Stomach (tissue), 8 donors: ENCODE measurements at regions not wholly inside any gene's neighbourhood (a gene's known extent, or its start where the extent isn't known, plus 50 kb on each side); places are given as distances from the start of the nearest gene placed in this dataset.

Source experiments
- DNase-seq, 2 donors: peaks; one replicate each; pipeline versions ENCODE4 v3.0.0 to v3.0.0-alpha.2; 2013 to 2019
- H3K27ac ChIP-seq, 5 donors: fragments of 200-600 bp in 4 of 5; sonication (generic) in 4 of 5; one replicate each; pipeline ENCODE4 v1.5.1; 2013 to 2019; ENCODE audit warnings: mild to moderate bottlenecking in 1 of 5, moderate library complexity in 1 of 5
- H3K27me3 ChIP-seq, 3 donors: fragments of 200-600 bp; sonication (generic); one replicate each; pipeline ENCODE4 v1.5.1; 2017 to 2019; ENCODE audit warnings: mixed run types in 1 of 3
- H3K36me3 ChIP-seq, 4 donors: fragments of 200-600 bp; sonication (generic); 1 replicate in 3 of 4; 2 replicates in 1 of 4; pipeline ENCODE4 v1.5.1; 2016 to 2019
- H3K4me1 ChIP-seq, 4 donors: fragments of 200-600 bp; sonication (generic); one replicate each; pipeline ENCODE4 v1.5.1; 2016 to 2019
- H3K4me3 ChIP-seq, 4 donors: fragments of 200-600 bp; sonication (generic) in 3 of 4; one replicate each; pipeline ENCODE4 v1.5.1; 2016 to 2019; ENCODE audit warnings: mild to moderate bottlenecking in 1 of 4
- H3K9me3 ChIP-seq, 4 donors: fragments of 200-600 bp; sonication (generic); one replicate each; pipeline ENCODE4 v1.5.1; 2016 to 2019
- CTCF ChIP-seq, 7 experiments: fragments of 450-650 bp in 4 of 7; fragments of 200-600 bp in 3 of 7; sonication (generic) in 3 of 7; IDR thresholded peaks; one replicate each; pipeline ENCODE4 v1.5.1; 2016 to 2019; ENCODE audit warnings: antibody characterized with exemption in 7 of 7, control low read depth in 2 of 7, mild to moderate bottlenecking in 1 of 7
- EP300 ChIP-seq: sonication (generic); formaldehyde crosslinking; IDR thresholded peaks from one replicate; pipeline ENCODE4 v1.6.1; 2017; ENCODE audit warnings: antibody characterized with exemption
- POLR2A ChIP-seq, 4 donors: fragments of 450-650 bp; IDR thresholded peaks; one replicate each; pipeline ENCODE4 v1.6.1; 2016; ENCODE audit warnings: antibody characterized with exemption in 4 of 4, control low read depth in 2 of 4, mild to moderate bottlenecking in 1 of 4, moderate library complexity in 1 of 4
- POLR2AphosphoS5 ChIP-seq, 3 donors: sonication (generic); formaldehyde crosslinking; IDR thresholded peaks; one replicate each; pipeline ENCODE4 v1.6.1; 2016; ENCODE audit warnings: antibody characterized with exemption in 3 of 3
- WGBS, 5 donors: extraction: QIAGEN DNeasy Blood & Tissue Kit in 3 of 5; methylation state at CpG; one replicate each; pipeline versions ENCODE4 v1.1.5 to v1.1.7; 2013 to 2018; 5-methylcytosine and 5-hydroxymethylcytosine counted together
- intact Hi-C: fragments of 100-400 bp; cut with DNase I; formaldehyde crosslinking; loops from one replicate; pipeline ENCODE4 v1.15.1; 2023; ENCODE audit warnings: low total_unique reads
- donor health status: healthy with polysubstance abuse.
- donor health status: Bipolar disorder and iron deficiency.
- donor health status: healthy.

GRCh38 chr10:111836571-111836970 is 347.0 kb downstream of the GPAM start:
- Histone ChIP-seq H3K9me3 (no peaks in the 10 kb centered on the region), H3K4me1 (no peaks in the 10 kb centered on the region), H3K36me3 (no peaks in the 10 kb centered on the region), H3K4me3 (no peak overlapping the region), H3K27ac (no peak overlapping the region), H3K27me3 (no peaks in the 10 kb centered on the region)
- DNase-seq: peak in 1 of 2 donors; percentile 8
- 41 to 50% (median 45%) methylated on average over 2 of the region's 2 CpGs for WGBS, 5 donors
- intact Hi-C loops: no loop called here
- TF ChIP-seq EP300 (no peak), CTCF (IDR thresholded peaks at IDR 0.05) (no peak), POLR2A (IDR thresholded peaks at IDR 0.05) (no peak), POLR2AphosphoS5 (IDR thresholded peaks at IDR 0.05) (no peak)

- H3K36me3 ChIP-seq: no peaks in the 10 kb centered on the region
- TF ChIP-seq CTCF (IDR thresholded peaks at IDR 0.05) (no peak), POLR2AphosphoS5 (IDR thresholded peaks at IDR 0.05) (no peak), POLR2A (IDR thresholded peaks at IDR 0.05) (no peak), EP300 (no peak)
- no peaks in the 10 kb centered on the region for H3K27me3 ChIP-seq
- no peak overlapping the region for H3K4me3 ChIP-seq
- WGBS, 5 donors: 52 to 74% (median 66%) methylated on average over 2 of the region's 2 CpGs
- H3K9me3 ChIP-seq: no peaks in the 10 kb centered on the region
- H3K4me1 ChIP-seq: no peaks in the 10 kb centered on the region
- no peak for DNase-seq
- intact Hi-C loops: no loop called here
- no peak overlapping the region for H3K27ac ChIP-seq
These were observed 346.5 kb downstream of the GPAM start for GRCh38 chr10:111837086-111837485.

- DNase-seq: no peak
- Histone ChIP-seq H3K4me1 (no peaks in the 10 kb centered on the region), H3K4me3 (no peak overlapping the region), H3K27ac (no peak overlapping the region), H3K36me3 (no peaks in the 10 kb centered on the region), H3K27me3 (no peaks in the 10 kb centered on the region), H3K9me3 (no peaks in the 10 kb centered on the region)
- TF ChIP-seq POLR2AphosphoS5 (IDR thresholded peaks at IDR 0.05) (no peak), POLR2A (IDR thresholded peaks at IDR 0.05) (no peak), EP300 (no peak), CTCF (IDR thresholded peaks at IDR 0.05) (no peak)
- intact Hi-C loops: no loop called here
- WGBS, 5 donors: 69 to 74% (median 73%) methylated on average over 2 of the region's 2 CpGs
These were observed 345.6 kb downstream of the GPAM start for GRCh38 chr10:111837985-111838384.

- Histone ChIP-seq H3K4me3 (no peak overlapping the region), H3K9me3 (no peaks in the 10 kb centered on the region), H3K36me3 (no peaks in the 10 kb centered on the region), H3K27ac (no peak overlapping the region), H3K4me1 (no peaks in the 10 kb centered on the region), H3K27me3 (no peaks in the 10 kb centered on the region)
- TF ChIP-seq EP300 (no peak), CTCF (IDR thresholded peaks at IDR 0.05) (no peak), POLR2A (IDR thresholded peaks at IDR 0.05) (no peak), POLR2AphosphoS5 (IDR thresholded peaks at IDR 0.05) (no peak)
- DNase-seq: no peak
- intact Hi-C loops: no loop called here
These were observed 343.0 kb downstream of the GPAM start for GRCh38 chr10:111840546-111840945.
